ENCODE measurements at regions not wholly inside any gene's neighbourhood (a gene's known extent, or its start where the extent isn't known, plus 50 kb on each side); places are given as distances from the start of the nearest gene placed in this dataset.

- TF ChIP-seq CTCF (optimal IDR thresholded peaks at IDR 0.05 in 1 of 3, IDR thresholded peaks at IDR 0.05 in 1 of 3, conservative IDR thresholded peaks at IDR 0.05 in 1 of 3; ENCODE audit: extremely low read depth in 1 of 3, insufficient read depth in 2 of 3, low read length in 3 of 3): no peak
- TF ChIP-seq EZH2 (IDR thresholded peaks at IDR 0.05; ENCODE audit: low read length): no peak
Observed at GRCh38 chr4:132934911-132935310, 214.2 kb upstream of the PCDH10 start.
